ENCODE measurements at regions not wholly inside any gene's neighbourhood (a gene's known extent, or its start where the extent isn't known, plus 50 kb on each side); places are given as distances from the start of the nearest gene placed in this dataset.
"Not testable (repeated sequence)": the region's sequence is repeated elsewhere in the genome, so short reads cannot be mapped to it uniquely, and the experiment has no call there.

GRCh38 chr4:128560754-128561495 lies 248.6 kb upstream of the JADE1 start:
- peak; percentile 86 for FAIRE-seq

DNA sequence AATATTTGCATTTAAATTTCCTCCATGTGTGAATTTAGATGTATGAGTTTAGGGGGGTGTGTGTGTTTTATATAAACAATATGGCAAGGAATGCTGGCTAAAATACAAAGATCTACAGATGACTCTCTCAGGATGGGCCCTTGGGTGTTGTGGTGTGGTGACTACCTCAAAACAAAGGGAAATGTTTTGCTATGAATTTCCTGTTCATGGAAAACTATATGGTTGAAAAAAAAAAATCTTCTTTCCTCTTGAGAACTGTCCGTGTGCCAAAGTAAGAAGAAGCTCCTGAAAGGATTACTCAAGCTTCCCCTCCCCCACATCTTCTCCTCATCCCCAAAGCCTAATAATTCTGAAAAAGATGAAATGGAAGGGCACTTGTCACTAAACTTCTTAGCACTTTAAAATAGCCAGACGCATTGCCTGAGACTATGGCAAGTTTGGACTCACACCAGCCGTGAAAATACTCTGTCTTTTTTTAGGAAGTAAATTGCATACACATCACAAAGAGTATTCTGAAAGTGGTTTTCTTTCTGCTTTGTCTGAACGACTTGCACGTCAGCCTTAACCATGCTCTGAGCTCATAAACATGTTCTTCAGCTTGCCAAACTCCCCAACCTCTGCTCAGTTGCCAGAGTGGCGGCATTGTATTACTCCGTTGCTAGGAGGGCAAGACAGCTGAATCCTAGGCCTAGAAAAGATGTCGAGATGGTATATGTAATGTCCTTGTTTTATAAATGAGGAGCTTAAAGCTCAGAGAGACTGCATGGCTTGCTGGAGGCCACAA lies 250.4 kb upstream of the JADE1 start:
- peak; percentile 65 for FAIRE-seq

DNA sequence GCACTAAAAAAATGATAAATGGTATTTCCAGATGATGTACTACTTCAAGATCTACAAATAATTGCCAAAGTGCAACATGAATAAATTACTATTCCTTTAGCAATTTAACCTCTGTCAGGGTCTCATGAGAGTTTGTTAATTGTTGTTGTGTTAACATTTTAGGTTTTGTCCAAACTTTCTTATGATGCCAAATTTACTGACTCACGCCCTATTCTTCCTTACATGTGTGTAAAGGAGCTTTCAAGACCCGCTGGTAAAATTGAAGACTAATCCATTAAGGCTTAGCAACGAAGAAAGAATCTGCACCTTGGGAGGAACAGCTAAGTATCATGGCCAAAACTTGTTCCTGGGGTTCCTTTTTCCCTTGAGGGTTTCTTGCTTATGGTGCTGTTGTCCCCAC lies 252.7 kb upstream of the JADE1 start:
- FAIRE-seq = no peak

- FAIRE-seq = peak; percentile 98
Observed at GRCh38 chr4:128553686-128554515, 255.6 kb upstream of the JADE1 start.

DNA sequence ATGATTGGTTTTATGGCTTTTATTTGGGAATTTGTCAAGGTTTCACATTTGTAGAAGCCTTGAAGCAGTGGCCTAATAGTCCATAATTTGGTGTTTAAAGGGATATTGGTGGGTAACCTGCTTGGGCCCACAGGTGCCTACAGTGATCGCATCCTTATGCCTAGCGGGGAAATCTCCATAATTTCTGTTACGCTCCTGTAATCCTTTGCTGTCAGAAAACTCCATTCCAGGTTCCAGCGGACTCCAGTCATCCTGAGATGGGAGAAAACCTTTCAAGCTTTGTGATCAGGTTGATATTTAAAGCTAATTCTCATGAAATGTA lies 257.0 kb upstream of the JADE1 start:
- FAIRE-seq = no peak

DNA sequence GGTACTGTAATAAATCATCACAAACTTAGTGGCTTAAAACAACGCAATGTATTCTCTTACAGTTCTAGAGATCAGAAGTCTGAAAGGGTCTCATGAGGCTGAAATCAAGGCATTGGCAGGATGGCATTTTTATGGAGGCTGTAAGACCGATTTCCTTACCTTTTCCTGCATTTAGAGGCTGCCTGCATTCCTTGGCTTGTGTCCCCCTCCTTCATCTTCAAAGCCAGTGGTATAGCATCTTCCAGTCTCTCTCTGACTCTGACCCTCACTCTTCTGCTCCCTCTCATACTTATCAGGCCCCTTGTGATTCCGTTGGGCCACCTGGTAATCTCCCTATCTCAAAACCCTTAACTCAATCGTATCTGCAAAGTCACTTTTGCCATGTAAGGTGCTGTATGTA lies 258.2 kb upstream of the JADE1 start:
- FAIRE-seq = no peak

DNA sequence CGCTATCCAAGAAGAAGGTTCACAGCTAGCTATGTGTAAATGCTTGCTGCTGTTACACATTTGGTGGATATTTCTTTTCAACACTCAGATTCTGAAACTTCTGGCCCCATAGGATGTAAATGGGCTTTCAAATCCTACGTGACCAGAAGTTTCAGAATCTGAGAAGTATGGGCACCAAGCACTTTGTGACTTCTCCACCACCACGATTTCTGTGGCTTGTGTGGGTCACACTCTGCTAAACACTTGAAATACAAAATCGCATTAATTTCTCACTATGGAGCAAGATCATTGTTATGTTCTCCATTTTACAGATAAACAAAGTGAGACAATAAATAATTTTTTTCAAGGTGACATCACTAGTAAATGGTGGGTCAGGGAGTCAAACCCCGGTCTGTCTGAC lies 259.4 kb upstream of the JADE1 start:
- FAIRE-seq = no peak

GRCh38 chr4:128549636-128550035 lies 259.9 kb upstream of the JADE1 start:
- no peak for FAIRE-seq

DNA sequence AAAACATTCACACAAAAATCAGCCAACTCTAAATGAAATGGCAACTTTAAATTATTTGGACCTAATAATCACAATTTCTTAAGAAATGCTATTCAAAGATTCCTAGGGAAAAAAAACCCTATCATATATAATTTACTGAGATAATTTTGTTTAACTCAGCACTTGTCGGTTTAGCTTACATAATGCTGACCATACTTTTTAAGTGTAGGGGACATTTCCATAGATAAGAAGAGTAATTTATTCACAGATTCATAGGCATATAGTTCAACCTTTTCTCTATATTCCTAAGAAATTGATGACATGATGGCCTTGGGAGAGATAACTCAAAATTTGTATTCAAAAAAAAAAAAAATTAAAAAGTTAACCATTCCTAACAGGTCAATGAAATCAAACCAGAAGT lies 260.8 kb upstream of the PGRMC2 start:
- no peak for FAIRE-seq

DNA sequence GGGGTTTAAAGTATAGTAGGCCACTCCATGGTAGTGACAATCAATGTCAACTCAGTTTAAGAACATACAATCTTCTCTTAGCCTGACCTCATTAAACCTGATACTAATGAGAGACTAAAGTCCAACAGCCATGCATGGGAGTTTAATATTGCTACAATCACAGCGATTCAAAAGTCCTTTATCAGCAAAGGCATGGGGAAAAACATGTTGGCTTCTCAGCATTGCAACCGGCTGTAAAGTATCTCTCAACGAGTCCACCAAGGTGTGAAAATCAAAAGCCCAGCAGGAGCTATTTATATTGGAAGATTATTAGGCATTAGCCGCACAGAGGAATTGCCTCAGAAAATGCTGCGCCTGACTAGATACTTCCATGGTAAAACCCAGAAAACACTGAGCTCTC lies 256.7 kb upstream of the PGRMC2 start:
- peak; percentile 99 for FAIRE-seq

DNA sequence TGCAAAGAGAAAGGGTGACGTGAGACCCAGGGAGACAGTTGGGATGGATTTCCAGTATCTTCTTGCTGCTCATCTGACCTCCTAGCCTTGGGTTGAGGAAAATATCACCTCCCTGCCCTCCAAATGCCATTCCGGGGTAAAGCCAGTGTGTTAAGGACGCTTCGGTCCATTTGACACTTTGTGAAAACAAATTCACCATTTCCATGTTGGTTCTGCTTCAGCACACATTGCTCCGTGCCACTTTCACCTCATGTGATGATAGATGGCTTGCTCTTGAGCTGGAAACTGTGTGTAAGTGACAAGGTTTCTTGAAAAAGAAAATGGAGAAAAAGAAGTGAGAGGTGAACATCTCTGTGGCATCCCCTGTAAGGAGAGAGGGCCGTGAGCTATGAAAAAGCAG lies 256.1 kb upstream of the PGRMC2 start:
- peak; percentile 5 for FAIRE-seq

DNA sequence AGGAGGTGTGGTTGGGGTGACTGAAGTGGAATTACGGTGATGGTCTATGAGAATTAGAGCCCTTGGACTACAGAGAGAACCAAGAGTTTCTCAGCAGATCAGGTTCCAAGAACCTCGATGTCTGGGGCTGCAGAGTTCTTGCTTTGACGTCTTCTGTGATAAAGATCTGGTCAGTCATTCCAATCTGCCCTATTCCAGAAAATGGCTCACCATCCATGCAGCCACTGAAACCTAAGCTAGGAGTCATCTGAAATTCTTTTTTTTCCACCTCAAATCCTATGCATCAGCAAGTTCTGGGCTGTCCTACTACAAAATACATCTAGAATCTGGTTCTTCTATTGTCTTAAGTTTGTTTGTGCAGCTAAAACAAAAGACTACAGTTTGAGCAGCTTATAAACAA lies 254.4 kb upstream of the PGRMC2 start:
- no peak for FAIRE-seq

DNA sequence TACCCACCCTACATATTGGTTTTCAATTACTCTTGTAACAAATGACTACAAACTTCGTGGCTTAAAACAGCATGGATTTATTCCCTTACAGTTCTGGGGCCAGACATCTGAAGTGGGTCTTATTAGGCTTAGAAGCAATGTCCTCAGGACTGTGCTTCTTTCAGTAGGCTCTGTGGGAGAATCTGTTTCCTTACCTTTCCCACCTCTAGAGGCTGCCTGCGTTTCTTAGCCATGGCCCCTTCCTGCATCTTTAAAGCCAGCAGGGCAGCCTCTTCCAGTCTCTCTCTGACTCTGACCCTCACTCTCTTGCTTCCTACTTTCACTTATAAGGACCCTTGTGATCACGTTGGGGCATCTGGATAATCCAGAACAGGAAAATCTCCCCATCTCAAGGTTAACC lies 252.5 kb upstream of the PGRMC2 start:
- no peak for FAIRE-seq

DNA sequence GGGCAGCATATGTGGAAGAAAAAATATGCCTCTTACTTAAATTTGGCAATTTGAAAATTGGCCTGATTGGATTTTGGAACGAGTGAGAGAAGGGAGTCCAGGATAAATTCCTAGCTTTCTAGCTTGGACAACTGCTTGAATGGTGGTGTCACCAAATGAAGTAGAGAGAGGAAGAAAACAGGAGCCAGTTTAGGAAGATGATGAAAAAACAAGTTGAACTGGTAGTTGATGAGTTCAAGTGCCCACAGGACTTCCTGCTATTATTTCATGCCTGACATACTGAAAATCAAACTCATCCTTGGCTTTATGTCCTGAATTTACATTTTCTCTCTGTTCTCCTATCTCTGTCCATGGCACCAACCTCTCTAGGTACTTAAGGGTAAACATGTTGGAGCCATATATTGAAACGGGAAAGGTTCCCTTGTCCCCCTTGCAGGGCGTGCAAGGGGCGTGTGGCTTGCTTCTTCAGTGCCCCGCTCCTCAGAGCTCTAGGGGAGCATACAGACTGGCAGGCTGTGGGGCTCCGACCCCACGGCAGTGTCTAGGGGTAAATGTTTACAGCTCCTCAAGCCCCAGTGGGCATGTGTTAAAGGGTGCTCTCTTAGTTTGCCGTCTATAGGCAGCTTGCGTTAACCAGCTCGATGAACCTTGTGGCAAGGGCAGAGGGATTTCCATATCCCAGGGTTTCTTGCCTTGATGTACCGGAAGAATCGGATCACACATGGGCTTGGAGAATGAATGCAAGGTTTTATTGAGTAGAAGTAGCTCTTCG lies 250.7 kb upstream of the PGRMC2 start:
- no peak for FAIRE-seq

DNA sequence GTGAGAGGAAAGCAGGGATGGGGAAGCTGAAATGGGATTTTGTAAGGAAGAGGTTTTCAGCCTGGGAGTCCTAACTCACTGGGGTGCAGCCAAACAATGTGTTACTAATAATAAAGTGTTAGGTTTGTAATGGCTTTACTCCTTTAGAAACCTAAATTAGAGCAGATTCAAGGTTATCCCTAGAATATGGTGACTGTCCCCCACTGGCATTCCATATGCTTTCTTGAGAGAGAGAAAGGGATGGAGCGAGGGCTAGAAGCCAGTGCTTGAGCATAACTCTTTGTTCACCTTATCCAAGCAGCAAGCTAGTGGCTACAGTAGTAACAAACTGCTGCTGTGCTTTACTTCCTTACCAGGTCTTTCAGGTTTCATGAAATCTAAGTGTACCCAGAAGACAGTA lies 249.1 kb upstream of the PGRMC2 start:
- FAIRE-seq = no peak

DNA sequence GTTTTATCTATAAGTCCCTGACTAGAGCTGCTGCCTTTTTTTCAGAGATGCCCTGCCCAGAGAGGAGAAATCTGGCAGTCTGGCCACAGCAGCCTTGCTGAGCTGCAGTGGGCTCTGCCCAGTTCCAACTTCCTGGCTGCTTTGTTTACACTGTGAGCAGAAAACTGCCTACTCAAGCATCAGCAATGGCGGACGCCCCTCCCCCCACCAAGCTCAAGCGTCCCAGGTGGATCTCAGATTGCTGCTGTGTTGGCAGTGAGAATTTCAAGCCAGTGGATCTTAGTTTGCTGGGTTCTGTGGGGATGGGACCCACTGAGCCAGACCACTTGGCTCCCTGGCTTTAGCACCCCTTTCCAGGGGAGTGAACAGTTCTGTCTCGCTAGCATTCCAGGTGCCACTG lies 247.9 kb upstream of the PGRMC2 start:
- not testable (repeated sequence) for FAIRE-seq

- no peak for FAIRE-seq
Observed at GRCh38 chr4:128528793-128529553, 241.4 kb upstream of the PGRMC2 start.

GRCh38 chr4:128527946-128528576 lies 240.4 kb upstream of the PGRMC2 start:
- no peak for FAIRE-seq

GRCh38 chr4:128527351-128527750 lies 239.7 kb upstream of the PGRMC2 start:
- FAIRE-seq = no peak

- peak; percentile 5 for FAIRE-seq
Observed at GRCh38 chr4:128525992-128526630, 238.5 kb upstream of the PGRMC2 start.

GRCh38 chr4:128525387-128525786 lies 237.8 kb upstream of the PGRMC2 start:
- FAIRE-seq = no peak

All from islet of Langerhans (tissue), 1 donor.